SK-N-SH (cell line): ENCODE measurements at regions not wholly inside any gene's neighbourhood (a gene's known extent, or its start where the extent isn't known, plus 50 kb on each side); places are given as distances from the start of the nearest gene placed in this dataset.

ENCODE experiments used
- CTCF ChIA-PET: fragments of 300-600, 350-600 bp; formaldehyde crosslinking; extraction: SDS; loops from one replicate; lab custom pipeline; 2021; lab: Yijun Ruan, JAX
- POLR2A ChIA-PET: fragments of 350-600 bp; sonication (Branson Sonifier 250); formaldehyde crosslinking; extraction: SDS; loops from one replicate; lab custom pipeline; 2020; ENCODE audit warnings: antibody characterized with exemption, inconsistent platforms; lab: Yijun Ruan, JAX
- DNase-seq: peaks from one replicate; pipeline ENCODE4 v3.0.0; 2012
- H2AFZ ChIP-seq: fragments of 200-600 bp; sonication (generic); 2 replicates; pipeline ENCODE4 v1.8.1; 2016; ENCODE audit warnings: antibody characterized with exemption, mild to moderate bottlenecking, low read depth
- H3F3A ChIP-seq: fragments of 200-600 bp; sonication (generic); replicated peaks from 2 replicates; pipeline ENCODE3; 2016; ENCODE audit warnings: antibody characterized with exemption, mild to moderate bottlenecking; ENCODE audit not compliant: insufficient read depth
- H3K27ac ChIP-seq, 2 experiments: fragments of 200-500 bp in 1 of 2; fragments of 200-600 bp in 1 of 2; sonication (Bioruptor generic) in 1 of 2; sonication (generic), shearing (Covaris generic) in 1 of 2; 2 replicates each; pipeline versions ENCODE4 v1.5.1 to v1.6.1; 2014 to 2016; ENCODE audit warnings: low read depth in 2 of 2, inconsistent platforms in 1 of 2, low read length in 1 of 2, mild to moderate bottlenecking in 1 of 2, mixed read lengths in 1 of 2
- H3K27me3 ChIP-seq: fragments of 200-600 bp; sonication (generic), shearing (Covaris generic); 2 replicates; pipeline ENCODE4 v1.6.1; 2016; ENCODE audit warnings: mixed run types; ENCODE audit not compliant: insufficient read depth
- H3K36me3 ChIP-seq, 2 experiments: fragments of 200-500 bp in 1 of 2; fragments of 200-600 bp in 1 of 2; sonication (Bioruptor generic) in 1 of 2; sonication (generic) in 1 of 2; replicated peaks in 1 of 2; 2 replicates each; pipeline versions ENCODE3 to v1.5.1; 2014 to 2016; ENCODE audit warnings: low read length in 1 of 2, mild to moderate bottlenecking in 1 of 2; ENCODE audit not compliant: insufficient read depth in 2 of 2, control insufficient read depth in 1 of 2
- H3K4me1 ChIP-seq, 2 experiments: fragments of 200-500 bp in 1 of 2; fragments of 200-600 bp in 1 of 2; sonication (Bioruptor generic) in 1 of 2; sonication (generic), shearing (Covaris generic) in 1 of 2; 2 replicates each; pipeline versions ENCODE4 v1.5.1 to v1.6.1; 2014 to 2016; ENCODE audit warnings: low read depth in 1 of 2, low read length in 1 of 2, mixed run types in 1 of 2; ENCODE audit not compliant: insufficient read depth in 2 of 2, control insufficient read depth in 1 of 2
- H3K4me2 ChIP-seq: fragments of 200-600 bp; sonication (generic), shearing (Covaris generic); 2 replicates; pipeline ENCODE4 v1.6.1; 2017; ENCODE audit warnings: mixed run types
- H3K4me3 ChIP-seq, 2 experiments: fragments of 200-500 bp in 1 of 2; fragments of 200-600 bp in 1 of 2; sonication (Bioruptor generic) in 1 of 2; sonication (generic), shearing (Covaris generic) in 1 of 2; 2 replicates each; pipeline versions ENCODE4 v1.5.1 to v1.8.1; 2014 to 2016; ENCODE audit warnings: low read depth in 2 of 2, inconsistent platforms in 1 of 2, low read length in 1 of 2, mild to moderate bottlenecking in 1 of 2, mixed read lengths in 1 of 2, moderate library complexity in 1 of 2
- H3K79me2 ChIP-seq: fragments of 200-600 bp; sonication (generic); 2 replicates; pipeline ENCODE4 v1.8.1; 2017; ENCODE audit warnings: mild to moderate bottlenecking; ENCODE audit not compliant: insufficient read depth
- H3K9ac ChIP-seq: fragments of 200-600 bp; sonication (generic); 2 replicates; pipeline ENCODE4 v1.6.1; 2017; ENCODE audit warnings: mixed run types
- H3K9me2 ChIP-seq: fragments of 200-600 bp; sonication (generic); 2 replicates; pipeline ENCODE4 v1.6.1; 2017; ENCODE audit warnings: mixed run types
- H3K9me3 ChIP-seq: fragments of 200-600 bp; sonication (generic); 2 replicates; pipeline ENCODE4 v1.6.1; 2017; ENCODE audit warnings: mixed run types, mild to moderate bottlenecking, moderate library complexity
- H4K20me1 ChIP-seq: fragments of 200-600 bp; sonication (generic); 2 replicates; pipeline ENCODE4 v1.6.1; 2017; ENCODE audit warnings: mild to moderate bottlenecking, mixed run types; ENCODE audit not compliant: insufficient read depth
- CTCF ChIP-seq: fragments of 200-600 bp; sonication (generic); IDR thresholded peaks from 2 replicates; pipeline ENCODE4 v1.6.1; 2017; ENCODE audit warnings: antibody characterized with exemption, mild to moderate bottlenecking, moderate library complexity
- EP300 ChIP-seq, 2 experiments: IDR thresholded peaks; 2 replicates each; pipeline versions ENCODE4 v1.4.0 to v1.6.1; 2012; ENCODE audit warnings: borderline replicate concordance in 1 of 2, low read depth in 1 of 2, low read length in 1 of 2
- EZH2phosphoT487 ChIP-seq: fragments of 200-600 bp; sonication (generic); IDR thresholded peaks from 2 replicates; pipeline ENCODE4 v1.6.1; 2017; ENCODE audit warnings: low read depth, mixed run types, mild to moderate bottlenecking, antibody characterized with exemption, moderate library complexity, borderline replicate concordance
- FOXJ3 ChIP-seq: sonication (generic); formaldehyde crosslinking; IDR thresholded peaks from 2 replicates; pipeline ENCODE4 v1.5.1; 2020; ENCODE audit warnings: mild to moderate bottlenecking, missing genetic modification reagents
- FOXM1 ChIP-seq: IDR thresholded peaks from 2 replicates; pipeline ENCODE4 v1.4.0; 2012; ENCODE audit warnings: low read depth, mild to moderate bottlenecking
- GABPA ChIP-seq: IDR thresholded peaks from 2 replicates; pipeline ENCODE4 v1.4.0; 2012; ENCODE audit warnings: low read depth, mild to moderate bottlenecking
- MAX ChIP-seq: IDR thresholded peaks from 2 replicates; pipeline ENCODE4 v1.4.0; 2012; ENCODE audit warnings: low read depth
- MEF2A ChIP-seq: IDR thresholded peaks from 2 replicates; pipeline ENCODE4 v1.4.0; 2012; ENCODE audit warnings: low read depth, borderline replicate concordance
- PBX3 ChIP-seq: IDR thresholded peaks from 2 replicates; pipeline ENCODE4; 2012
- REST ChIP-seq: IDR thresholded peaks from 2 replicates; pipeline ENCODE4 v1.6.1; 2012; ENCODE audit warnings: mild to moderate bottlenecking, low read depth, low read length, moderate library complexity
- RFX5 ChIP-seq: IDR thresholded peaks from 2 replicates; pipeline ENCODE4 v1.6.1; 2012; ENCODE audit warnings: mild to moderate bottlenecking, improper control_type of control experiment, low read length
- SMC3 ChIP-seq: IDR thresholded peaks from 2 replicates; pipeline ENCODE4 v1.6.1; 2012; ENCODE audit warnings: low read depth, low read length, improper control_type of control experiment
- USF1 ChIP-seq: IDR thresholded peaks from 2 replicates; pipeline ENCODE4 v1.4.0; 2012; ENCODE audit warnings: low read depth, borderline replicate concordance
- WGBS: methylation state at CpG from one replicate; pipeline ENCODE4 v1.1.6; 2017; ENCODE audit warnings: low lambda C conversion rate; 5-methylcytosine and 5-hydroxymethylcytosine counted together

- Histone ChIP-seq H3K79me2 (no peaks in the 10 kb centered on the region), H3K36me3 (no peaks in the 10 kb centered on the region), H3K4me2 (no peak overlapping the region), H3F3A (no peaks in the 10 kb centered on the region), H4K20me1 (no peaks in the 10 kb centered on the region), H3K9ac (no peak overlapping the region), H2AFZ (no peak overlapping the region), H3K4me3 (no peak overlapping the region), H3K27ac (no peak overlapping the region), H3K9me3 (no peaks in the 10 kb centered on the region), H3K4me1 (no peaks in the 10 kb centered on the region), H3K27me3 (no peaks in the 10 kb centered on the region), H3K9me2 (no peaks in the 10 kb centered on the region)
- TF ChIP-seq FOXJ3 (CRISPR knock-in tag) (no peak), GABPA (no peak), EZH2phosphoT487 (no peak), CTCF (no peak), MAX (no peak), PBX3 (no peak), EP300 (IDR thresholded peaks at IDR 0.05; ENCODE audit: borderline replicate concordance in 1 of 2, low read depth in 1 of 2, low read length in 1 of 2) (no peak)
- WGBS: 0% methylated on average over 1 of the region's 1 CpG
- DNase-seq: no peak
- POLR2A ChIA-PET: no interaction called here
- CTCF ChIA-PET: no interaction called here
Observed at GRCh38 chr5:12901696-12902095, 997.5 kb upstream of the CTNND2 start.

GRCh38 chr5:12896086-12896485, 991.8 kb upstream of the CTNND2 start:
- POLR2A ChIA-PET: no interaction called here
- H3K4me1 ChIP-seq: no peaks in the 10 kb centered on the region
- no peaks in the 10 kb centered on the region for H3K9me3 ChIP-seq
- WGBS: 1% methylated on average over 3 of the region's 3 CpGs
- no peaks in the 10 kb centered on the region for H3K27me3 ChIP-seq
- TF ChIP-seq RFX5: no peak
- no peak for TF ChIP-seq FOXJ3 (CRISPR knock-in tag)
- TF ChIP-seq SMC3: no peak
- no peak for TF ChIP-seq FOXM1
- TF ChIP-seq MEF2A: no peak
- TF ChIP-seq USF1: no peak
- no peak for TF ChIP-seq EZH2phosphoT487
- no peak for TF ChIP-seq REST
- TF ChIP-seq MAX: no peak
- no peak overlapping the region for H2AFZ ChIP-seq
- no peak overlapping the region for H3K9ac ChIP-seq
- no peak for DNase-seq
- H3K79me2 ChIP-seq: no peaks in the 10 kb centered on the region
- CTCF ChIA-PET: no interaction called here
- H3K4me3 ChIP-seq: no peak overlapping the region
- no peaks in the 10 kb centered on the region for H3F3A ChIP-seq
- H3K27ac ChIP-seq: no peak overlapping the region
- H4K20me1 ChIP-seq: no peaks in the 10 kb centered on the region
- no peak overlapping the region for H3K4me2 ChIP-seq
- no peaks in the 10 kb centered on the region for H3K9me2 ChIP-seq
- no peaks in the 10 kb centered on the region for H3K36me3 ChIP-seq
